CD4-positive, alpha-beta T cell treated with Interferon alpha-2 for 1 hour (primary cell): ENCODE measurements at regions not wholly inside any gene's neighbourhood (a gene's known extent, or its start where the extent isn't known, plus 50 kb on each side); places are given as distances from the start of the nearest gene placed in this dataset.
"Not testable (repeated sequence)": the region's sequence is repeated elsewhere in the genome, so short reads cannot be mapped to it uniquely, and the experiment has no call there.

Experiments
- DNase-seq, 2 donors: peaks; one replicate each; pipeline ENCODE4 v3.0.0-alpha.2; 2020 to 2022

DNA sequence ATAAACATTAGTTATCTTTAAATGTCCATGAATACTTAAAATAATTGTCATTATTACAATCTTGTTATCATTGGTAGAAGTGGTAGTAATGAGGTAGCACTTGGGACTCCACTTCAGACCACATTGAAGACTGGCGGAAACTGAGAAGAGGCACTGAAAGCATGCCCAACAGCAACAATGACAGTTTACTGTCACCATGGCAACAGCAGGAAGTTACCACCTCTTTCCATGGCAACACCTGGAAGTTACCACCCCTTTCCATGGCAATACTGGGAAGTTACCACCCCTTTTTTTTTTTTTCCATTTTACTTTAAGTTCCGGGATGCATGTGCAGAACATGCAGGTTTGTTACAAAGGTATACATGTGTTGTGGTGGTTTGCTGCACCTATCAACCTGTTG is 494.9 kb upstream of the RBFOX1 start:
- no peak for DNase-seq

DNA sequence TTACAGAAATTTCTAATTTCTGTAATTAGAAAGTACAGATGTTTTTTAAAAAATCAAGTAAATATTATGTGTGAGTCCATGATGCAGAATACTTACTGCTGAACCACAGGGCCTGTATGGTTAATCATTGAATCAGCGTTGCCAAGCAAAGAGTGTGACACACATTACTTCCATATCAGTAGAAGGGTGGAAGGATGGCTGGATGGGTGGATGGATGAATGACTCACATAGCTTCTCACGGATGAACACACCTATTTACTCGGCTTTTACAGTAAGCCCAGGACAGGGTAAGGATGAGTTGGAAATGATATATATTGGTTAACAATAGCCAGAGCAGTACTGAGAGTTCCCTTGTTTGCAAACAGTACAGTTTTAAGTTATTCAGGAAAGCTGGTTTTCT is 495.9 kb upstream of the RBFOX1 start:
- DNase-seq = no peak

DNA sequence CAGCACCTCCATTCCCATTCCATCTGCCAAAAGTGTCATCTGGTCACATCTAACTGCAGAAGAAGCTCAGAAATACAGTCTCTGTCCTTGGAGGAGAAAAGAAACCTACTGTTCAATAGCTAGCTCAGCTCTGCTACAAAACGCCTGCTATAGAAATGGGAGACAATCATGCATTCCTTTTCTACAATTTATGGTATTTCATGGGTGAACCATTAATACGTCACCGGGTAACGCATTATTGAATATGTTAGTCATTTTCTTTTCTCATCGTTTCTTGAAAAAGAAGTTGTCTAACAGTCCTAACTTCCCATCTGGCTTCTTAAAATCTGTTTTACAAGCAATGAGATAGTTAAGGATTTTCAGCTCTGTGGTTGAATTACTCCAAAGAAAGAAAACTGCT is 496.7 kb upstream of the RBFOX1 start:
- DNase-seq = no peak

DNA sequence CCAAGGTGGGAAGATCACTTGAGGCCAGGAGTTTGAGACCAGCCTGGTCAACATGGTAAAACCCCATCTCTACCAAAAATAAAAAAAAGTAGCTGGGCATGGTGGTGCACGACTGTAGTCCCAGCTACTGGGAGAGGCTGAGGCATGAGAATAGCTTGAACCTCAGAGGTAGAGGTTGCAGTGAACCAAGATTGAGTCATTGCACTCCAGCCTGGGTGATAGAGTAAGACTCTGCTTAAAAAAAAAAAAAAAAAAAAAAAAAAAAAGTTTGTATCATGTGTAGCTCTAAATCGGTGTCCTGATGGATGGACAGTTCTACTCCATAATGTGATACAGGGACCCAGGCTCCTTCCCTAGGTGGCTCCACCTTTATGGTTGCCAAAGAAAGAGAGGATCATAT is 497.1 kb upstream of the RBFOX1 start:
- DNase-seq = no peak

DNA sequence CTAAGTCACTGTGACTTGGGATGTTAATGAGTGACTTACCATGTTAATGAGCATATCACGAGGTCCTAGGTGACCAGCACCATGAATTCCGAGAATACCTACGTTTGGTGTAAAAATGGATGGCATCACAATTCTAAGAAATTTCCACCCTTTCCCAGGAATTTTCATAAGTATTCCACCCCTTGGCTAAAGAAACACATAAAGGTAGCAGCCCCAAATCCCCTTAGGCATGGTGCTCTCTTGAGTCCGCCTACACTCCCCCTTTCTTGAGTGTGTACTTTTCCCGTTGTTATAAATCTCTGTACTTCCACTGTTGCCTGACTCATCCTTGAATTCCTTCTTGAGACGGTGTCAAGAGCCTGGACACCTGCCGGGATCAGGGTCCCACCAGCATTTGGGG is 504.0 kb upstream of the RBFOX1 start:
- no peak for DNase-seq

DNA sequence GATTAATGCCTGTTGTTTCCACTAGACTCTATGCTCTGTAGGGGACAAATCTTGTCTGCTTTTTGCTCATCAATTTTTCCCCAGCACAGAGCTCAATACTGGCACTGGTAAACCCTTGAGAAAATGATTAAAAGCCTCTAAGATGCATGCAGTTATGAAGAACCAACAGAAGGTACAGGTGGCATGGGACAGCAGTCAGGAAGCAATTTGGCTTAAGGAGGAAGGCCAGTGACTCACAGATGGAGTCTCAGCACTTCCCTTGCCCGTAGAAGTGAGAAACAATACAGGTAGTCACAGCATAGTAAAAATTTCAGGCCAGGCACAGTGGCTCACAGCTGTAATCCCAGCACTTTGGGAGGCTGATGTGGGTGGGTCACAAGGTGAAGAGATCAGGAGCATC is 504.7 kb upstream of the RBFOX1 start:
- DNase-seq = no peak

DNA sequence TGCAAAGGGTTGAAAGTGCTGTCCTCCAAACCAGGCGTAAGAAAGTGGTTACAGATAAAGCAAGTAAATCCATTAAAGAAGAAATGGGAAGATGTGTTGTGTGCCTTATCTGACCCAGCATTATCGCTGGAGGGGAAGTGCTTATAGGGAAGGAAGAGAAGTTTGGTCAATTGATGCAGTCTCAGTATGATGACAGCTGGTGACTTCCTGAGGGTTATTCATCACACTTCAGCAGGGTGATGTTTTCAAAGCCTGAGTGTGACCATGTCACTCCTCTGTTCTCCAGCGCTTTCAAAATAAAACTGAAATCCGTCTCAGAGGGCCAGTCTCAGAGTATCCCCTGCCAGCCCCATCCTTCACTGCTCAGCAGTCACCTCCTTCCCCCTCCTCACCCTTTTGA is 505.4 kb upstream of the RBFOX1 start:
- peak in 1 of 2 donors; percentile 4 for DNase-seq

DNA sequence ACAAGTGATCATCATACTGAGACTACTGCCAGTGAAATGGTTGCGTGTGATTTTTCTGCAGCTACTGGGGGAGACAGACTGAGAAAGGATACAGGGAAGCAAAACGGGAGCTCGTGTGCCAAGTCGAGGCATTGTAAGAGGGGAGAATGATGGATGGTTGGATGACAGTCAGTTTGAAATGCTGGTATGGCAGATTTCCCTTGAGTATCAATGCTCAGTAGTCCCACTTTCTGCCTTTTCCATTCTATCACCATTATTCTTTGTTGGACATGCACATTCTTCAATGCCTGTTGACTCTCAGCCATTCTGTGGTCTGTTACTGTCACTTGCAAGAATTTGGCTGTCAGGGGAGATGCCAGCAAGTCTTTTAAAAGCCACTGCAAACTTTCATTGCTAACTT is 510.6 kb upstream of the RBFOX1 start:
- no peak for DNase-seq

DNA sequence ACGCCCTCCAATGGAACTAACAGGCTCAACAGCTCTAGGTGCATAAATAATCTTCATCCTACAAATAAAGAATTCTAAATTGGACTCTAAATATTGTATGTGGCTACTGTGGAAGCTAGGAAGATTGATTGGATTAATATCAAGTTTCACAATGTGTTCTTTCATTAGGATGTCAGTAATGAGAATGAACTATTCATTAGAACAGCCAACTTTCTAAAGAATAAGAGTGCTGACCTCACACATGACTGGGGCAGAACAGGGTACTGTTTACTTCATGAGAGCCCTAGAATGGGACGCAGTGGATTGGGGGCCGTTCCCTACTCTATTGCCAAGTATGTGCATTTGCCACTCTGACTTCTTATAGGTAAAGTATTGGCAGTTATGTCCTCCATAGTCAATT is 528.2 kb upstream of the RBFOX1 start:
- DNase-seq = no peak

DNA sequence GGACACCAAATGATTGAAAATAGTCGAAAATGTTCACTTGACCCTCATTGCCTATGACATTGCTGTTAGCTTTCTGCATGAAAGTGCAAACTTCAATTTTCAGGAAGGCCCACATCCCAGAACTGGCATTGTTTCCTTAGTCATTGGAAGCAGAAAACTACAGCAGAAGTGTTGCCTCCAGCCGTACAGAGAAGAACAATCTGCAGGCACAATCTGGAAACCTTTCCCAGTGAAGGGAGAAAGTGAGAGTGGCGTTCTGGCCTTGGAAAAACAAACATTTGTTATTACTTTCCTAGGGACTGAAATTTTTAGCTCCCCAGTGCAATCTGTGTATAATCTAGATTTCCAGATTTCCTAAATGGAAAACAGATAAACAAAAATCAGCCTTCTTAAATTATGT is 529.5 kb upstream of the RBFOX1 start:
- DNase-seq = no peak

DNA sequence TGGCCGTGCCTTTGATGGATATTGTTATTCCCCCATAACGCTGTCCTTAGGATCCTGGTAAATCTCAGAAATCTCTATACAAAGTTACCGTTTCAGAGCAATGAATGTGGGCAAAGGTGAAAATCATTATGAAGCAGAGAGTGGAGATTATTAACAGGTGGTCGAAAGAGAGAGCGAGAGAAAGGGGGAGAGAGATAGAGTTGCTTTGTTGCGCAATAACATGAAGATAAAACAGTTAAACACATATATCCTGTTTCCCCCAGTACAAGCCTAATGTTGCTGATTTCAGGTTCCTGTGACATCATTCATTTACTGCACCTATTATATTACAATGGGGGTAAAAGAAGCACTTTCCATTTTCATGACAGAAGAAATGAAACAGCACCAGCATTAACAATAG is 535.4 kb upstream of the RBFOX1 start:
- DNase-seq = no peak

DNA sequence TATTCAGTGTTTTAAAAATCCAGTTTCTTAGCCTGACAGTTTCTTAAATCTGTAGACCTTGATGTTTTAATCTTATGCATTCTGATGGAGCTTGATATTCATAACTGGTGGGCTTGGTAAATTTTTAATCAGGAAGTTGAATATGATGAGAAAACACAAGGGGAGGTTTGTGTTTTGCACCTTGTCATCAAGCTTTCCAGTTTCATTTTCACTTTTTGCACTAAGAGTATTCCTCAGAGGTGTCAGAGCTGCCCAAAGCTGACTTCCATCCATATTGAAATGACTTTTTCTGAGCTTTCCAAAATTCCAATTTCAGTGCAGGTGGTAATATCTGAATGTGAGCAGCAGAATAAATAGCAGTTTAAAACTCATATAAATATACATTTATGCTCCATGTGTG is 555.0 kb upstream of the RBFOX1 start:
- no peak for DNase-seq

DNA sequence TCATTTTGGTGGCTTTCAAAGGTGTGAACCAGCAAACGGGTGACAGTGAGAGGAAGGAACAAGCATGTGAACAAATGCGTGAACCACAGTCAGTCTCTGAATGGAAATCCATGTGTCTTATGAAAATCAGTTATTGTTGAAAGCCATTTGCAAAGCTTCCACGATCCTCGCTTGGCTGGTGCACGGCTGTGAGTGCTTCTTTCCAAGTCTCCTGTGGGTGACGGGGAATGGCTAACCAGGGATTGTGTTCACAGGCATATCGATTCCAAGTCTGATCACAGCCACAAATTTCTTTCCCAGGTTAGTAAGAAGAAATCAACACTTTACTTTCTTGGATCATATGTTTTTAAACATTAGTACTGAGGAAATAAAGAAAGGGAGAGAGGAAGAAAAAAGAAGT is 556.9 kb upstream of the RBFOX1 start:
- DNase-seq = no peak

DNA sequence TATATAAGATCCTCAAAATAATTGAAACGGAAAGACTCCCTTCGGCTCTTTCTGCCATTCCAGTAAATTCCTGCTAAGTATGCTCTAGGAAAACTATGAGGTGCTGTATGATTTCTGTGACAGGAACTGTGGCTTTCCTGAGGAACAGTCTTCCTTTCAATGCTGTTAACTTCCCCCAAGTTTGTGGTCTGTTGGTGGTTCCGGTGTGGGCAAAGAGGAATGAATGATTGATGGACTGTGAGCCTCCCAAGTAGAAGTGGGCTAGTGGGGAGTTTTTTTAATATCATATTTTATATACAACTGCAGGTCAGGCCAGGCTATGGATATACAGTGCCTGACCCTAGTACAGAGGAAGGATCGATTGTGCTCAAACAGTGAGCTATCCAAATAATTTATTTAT is 560.7 kb upstream of the RBFOX1 start:
- no peak for DNase-seq

DNA sequence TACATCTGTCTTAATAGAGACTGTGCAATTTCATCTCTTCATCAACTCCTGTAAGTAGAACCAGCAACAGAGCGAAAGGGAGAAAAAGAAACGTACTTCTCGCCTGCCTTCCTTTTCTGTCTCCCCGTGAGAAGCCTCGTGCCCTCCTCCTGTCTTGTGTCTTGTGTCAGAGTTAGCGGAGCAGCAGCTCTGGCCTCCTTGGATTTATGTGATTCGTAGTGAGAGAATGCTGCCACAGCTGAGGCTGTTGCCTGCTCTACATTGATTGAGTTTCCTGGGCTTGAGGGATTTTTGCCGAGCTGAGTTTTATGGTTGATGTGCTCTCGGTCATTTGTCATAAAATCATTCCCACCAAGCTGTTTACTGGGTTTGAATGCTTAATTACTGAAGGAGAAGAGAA is 579.1 kb upstream of the RBFOX1 start:
- no peak for DNase-seq

DNA sequence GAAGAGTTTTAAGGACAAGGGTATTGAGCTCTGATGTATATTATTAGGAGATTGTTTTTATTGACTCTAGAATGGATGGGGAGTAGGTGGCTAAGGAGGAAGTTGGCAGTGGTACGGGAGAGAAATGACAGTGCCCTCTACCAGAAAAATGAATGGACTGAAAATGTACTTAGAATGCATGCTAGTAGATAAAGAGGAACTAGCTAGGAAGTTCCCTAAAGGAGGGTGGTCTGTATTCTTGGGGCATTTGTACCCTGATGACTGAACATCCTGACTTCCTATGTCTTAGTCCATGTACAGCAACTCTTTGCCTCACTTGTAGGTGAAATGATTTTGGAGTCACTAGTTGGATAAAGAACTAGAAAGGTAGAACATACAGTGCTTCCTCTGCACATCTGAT is 581.5 kb upstream of the RBFOX1 start:
- DNase-seq = no peak

DNA sequence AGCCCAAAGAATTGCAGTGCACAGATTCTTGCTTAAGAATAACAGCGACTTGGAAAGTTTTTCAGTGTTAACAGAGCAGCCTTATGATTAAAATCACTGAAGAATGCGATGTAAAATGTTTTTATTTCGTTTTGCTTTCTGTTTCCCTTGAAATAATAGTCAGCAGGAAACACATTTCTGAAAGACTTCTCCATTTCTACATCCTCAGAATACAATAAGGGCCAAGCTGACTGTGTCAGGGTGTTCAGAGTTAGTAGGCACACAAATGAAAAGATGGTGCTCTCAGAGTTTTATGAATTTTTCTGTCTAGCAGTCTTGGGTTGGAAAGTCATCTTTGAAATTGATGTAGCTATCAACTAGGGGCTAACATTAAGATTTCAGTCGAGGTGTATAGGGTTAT is 582.9 kb upstream of the RBFOX1 start:
- no peak for DNase-seq

DNA sequence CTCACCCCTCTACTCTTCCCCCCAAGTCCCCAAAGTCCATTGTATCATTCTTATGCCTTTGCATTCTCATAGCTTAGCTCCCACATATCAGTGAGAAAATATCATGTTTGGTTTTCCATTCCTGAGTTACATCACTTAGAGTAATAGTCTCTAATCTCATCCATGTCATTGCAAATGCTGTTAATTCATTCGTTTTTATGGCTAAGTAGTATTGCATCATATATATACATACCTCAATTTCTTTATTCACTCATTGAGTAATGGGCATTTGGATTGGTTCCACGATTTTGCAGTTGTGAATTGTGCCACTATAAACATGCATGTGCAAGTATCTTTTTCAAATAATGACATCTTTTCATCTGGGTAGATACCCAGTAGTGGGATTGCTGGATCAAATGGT is 596.3 kb upstream of the RBFOX1 start:
- DNase-seq = not testable (repeated sequence)

DNA sequence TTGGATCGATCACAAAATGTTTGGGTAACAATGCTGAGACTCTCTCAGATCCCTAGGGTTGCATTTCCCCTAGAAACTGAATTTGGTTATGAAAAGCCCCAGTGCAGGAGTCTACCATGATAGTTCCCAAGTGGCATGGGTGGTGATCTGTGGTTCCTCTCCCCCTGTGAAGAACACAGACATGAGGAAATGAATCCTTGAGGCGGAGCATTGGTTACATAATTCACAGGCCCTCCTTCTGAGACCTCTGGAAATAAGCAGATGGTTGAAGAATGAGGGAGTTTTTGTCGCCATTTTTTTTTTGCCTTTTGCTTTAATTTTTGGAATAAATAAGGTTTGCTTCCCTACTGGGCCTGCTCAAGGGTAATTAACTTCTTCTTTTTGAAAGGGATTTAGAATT is 597.0 kb upstream of the RBFOX1 start:
- no peak for DNase-seq

DNA sequence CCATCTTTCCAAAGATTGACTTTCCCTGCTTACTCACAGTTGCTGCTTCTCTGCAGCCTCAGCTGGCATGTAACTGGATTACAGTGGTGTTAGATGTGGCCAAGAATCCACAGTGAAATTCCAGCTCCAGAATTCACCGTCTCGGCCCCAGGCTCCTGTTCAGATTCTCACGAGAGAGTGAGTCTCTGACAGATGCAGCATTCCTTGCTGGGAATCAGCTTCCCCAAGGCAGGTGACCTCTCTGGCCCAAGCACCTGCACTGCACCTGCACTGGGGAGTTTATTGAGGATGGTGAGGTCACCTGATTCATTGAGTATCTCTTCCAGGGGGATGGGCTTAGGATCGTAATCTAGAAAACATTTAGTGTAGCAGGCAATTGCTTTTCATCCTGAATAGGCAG is 600.5 kb upstream of the RBFOX1 start:
- no peak for DNase-seq

DNA sequence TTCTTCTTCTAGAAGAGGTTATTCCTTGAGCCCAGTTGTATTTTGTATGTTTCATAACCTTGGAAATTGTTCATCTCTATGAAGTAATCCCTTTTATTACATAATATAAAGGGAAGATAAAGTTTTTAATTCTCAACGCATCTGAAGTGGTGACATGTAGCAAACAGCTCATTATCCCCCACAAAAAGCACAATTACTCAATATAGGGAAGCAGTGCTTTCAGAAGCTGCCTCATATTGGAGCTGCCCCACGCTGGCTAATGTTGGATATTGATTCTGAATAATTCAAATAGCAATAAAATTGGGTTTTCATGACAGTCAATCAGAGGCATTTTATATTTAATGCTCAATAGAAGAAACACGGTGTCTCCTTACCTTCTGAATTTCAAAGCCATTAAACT is 604.3 kb upstream of the RBFOX1 start:
- DNase-seq = no peak

DNA sequence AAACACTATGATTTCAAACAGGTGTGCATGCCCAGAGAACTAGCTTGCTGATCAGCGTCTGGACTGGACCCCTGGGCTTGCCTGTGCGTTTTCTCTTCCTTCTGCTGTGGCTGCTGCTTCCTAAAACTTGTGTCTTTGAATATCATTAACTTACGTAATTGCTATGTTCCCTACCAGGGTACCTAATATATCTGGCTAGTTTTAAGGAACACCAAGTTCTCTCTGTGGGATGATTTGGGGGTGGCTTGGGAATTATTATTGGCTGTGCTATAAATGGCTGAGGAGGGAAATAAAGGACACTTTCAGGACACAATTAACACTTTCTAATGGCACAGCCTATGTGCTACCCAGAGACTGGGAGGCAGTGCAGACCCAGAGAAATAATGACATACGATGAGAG is 606.0 kb upstream of the RBFOX1 start:
- no peak for DNase-seq

DNA sequence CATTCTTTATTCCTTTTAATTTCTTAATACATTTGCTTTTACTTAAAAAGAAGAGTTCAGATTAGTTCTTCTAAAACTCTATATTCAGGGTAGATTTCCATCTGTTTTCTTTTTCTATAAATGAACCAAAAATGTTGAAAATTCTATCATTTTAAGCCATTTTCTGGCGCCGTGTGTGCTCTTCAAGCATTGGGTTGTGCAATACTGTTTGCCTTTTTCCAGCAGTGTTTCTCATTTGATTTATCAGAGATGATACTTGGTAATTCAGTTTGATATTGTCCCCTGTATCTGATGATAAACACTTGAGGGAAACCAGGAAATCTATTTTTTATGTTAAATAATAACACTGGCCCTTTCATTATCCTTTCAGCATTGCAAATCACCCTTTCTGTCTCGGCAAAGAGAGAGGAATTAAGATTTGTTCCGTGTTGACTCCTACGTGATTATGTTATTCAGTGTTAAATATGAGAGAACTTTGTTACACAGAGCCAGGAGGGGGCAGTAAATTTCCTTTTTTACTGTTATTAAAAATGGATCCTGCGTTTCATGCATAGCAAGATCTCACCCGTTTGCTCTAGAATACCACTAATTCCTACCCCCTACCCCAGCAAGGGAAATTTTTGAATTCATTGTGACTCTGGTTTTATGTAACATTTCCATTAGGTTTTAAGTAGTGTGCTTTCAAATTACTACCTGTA is 606.9 kb upstream of the RBFOX1 start:
- DNase-seq = no peak

DNA sequence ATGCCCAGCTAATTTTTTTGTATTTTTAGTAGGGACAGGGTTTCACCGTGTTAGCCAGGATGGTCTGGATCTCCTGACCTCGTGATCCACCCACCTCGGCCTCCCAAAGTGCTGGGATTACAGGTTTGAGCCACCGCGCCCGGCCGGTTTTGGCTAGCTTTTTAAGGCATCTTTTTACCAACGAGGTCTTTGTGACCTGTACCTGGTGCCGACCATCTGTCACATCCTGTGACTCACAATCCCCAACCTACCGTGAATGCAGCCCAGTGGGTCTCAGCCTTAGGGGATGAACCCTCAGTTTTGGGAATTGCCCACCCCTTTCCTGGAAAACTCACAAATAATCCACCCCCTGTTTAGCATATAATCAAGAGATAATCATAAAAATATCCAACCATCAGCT is 607.4 kb upstream of the RBFOX1 start:
- not testable (repeated sequence) for DNase-seq

DNA sequence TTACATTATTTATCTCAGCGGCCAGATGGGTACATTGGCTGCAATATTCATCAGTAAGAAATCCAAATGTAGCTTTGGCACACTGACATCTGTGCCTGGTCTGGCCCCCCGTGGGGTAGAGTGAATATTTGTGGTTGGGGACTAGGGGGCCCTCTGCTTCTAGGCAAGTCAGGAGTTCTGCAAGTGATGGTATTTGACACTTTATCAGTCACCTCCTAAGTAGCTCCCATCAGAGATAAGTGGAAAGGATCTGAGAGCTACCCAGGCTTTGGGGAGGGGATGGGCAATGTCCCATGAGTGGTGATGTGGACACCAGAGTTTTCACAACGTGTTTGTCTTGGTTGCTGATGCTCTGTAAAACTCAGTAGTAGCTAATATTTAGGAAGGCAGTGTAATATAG is 609.9 kb upstream of the RBFOX1 start:
- no peak for DNase-seq

DNA sequence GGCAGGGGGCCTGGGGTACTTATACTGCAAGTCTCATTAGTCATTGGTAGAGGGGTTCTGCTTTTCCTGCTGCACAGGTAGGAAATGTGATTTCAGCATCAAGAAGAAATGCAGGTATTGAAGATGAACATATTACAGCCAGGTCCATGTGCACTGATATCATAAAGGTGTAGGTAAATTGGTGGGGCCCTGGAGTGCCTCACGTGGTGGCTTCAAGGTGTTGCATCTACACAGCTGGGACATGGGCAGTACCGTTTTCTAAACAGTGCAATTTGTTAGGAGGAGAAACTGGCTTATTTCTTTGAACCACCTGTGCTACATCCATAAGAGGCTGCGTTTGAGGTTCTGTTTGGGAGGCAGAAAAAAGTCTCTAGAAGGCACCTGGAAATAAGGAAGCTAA is 618.1 kb upstream of the RBFOX1 start:
- DNase-seq = no peak
